ENCODE measurements at regions not wholly inside any gene's neighbourhood (a gene's known extent, or its start where the extent isn't known, plus 50 kb on each side); places are given as distances from the start of the nearest gene placed in this dataset.

DNA sequence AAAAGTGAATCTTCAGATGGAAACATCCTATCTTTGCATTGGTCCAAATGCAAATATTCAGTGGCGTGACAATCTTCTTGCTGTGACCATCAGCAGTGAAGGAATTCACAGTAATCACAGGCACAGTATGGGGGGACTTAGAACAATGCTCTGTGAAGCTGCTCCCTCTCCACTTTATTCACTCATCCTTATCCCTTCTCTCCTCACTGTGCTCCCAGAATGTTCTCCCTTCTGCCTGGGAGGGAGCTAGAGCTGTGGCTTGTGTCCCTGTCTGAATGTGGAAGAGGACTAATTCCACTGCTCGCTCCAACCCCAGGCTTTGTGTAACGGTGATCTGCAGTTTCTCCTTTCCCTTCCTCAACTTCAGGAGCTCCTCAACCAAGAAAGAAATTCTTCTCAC lies 243.7 kb downstream of the ALDH8A1 start:
- no peak for ATAC-seq
- no peak for TF ChIP-seq PPARA (CRISPR knock-in tag; IDR thresholded peaks at IDR 0.05; ENCODE audit: borderline replicate concordance)
- no peak for TF ChIP-seq ZNF70 (CRISPR knock-in tag; IDR thresholded peaks at IDR 0.05)
- TF ChIP-seq ZNF8 (CRISPR knock-in tag; IDR thresholded peaks at IDR 0.05), result no peak
- no peak for TF ChIP-seq ZNF565 (CRISPR knock-in tag; conservative IDR thresholded peaks at IDR 0.05; ENCODE audit: low read depth)
- no peak for TF ChIP-seq OSR1 (CRISPR knock-in tag; IDR thresholded peaks at IDR 0.05)

- ATAC-seq, result no peak
- TF ChIP-seq OSR1 (CRISPR knock-in tag; IDR thresholded peaks at IDR 0.05), result no peak
- TF ChIP-seq RARB (CRISPR knock-in tag; IDR thresholded peaks at IDR 0.05), result no peak
- no peak for TF ChIP-seq TOX (CRISPR knock-in tag; IDR thresholded peaks at IDR 0.05; ENCODE audit: borderline replicate concordance)
- no peak for TF ChIP-seq CSDC2 (CRISPR knock-in tag; IDR thresholded peaks at IDR 0.05)
- TF ChIP-seq ARNTL (CRISPR knock-in tag; IDR thresholded peaks at IDR 0.05; ENCODE audit: borderline replicate concordance, low read depth), result no peak
- TF ChIP-seq, protein P1, sequence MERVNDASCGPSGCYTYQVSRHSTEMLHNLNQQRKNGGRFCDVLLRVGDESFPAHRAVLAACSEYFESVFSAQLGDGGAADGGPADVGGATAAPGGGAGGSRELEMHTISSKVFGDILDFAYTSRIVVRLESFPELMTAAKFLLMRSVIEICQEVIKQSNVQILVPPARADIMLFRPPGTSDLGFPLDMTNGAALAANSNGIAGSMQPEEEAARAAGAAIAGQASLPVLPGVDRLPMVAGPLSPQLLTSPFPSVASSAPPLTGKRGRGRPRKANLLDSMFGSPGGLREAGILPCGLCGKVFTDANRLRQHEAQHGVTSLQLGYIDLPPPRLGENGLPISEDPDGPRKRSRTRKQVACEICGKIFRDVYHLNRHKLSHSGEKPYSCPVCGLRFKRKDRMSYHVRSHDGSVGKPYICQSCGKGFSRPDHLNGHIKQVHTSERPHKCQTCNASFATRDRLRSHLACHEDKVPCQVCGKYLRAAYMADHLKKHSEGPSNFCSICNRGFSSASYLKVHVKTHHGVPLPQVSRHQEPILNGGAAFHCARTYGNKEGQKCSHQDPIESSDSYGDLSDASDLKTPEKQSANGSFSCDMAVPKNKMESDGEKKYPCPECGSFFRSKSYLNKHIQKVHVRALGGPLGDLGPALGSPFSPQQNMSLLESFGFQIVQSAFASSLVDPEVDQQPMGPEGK (CRISPR knock-in tag; IDR thresholded peaks at IDR 0.05; ENCODE audit: borderline replicate concordance), result no peak
- no peak for TF ChIP-seq ESRRG (CRISPR knock-in tag; IDR thresholded peaks at IDR 0.05)
- no peak for TF ChIP-seq TSHZ2 (CRISPR knock-in tag; IDR thresholded peaks at IDR 0.05)
- no peak for TF ChIP-seq ZNF8 (CRISPR knock-in tag; IDR thresholded peaks at IDR 0.05)
- TF ChIP-seq ZC3H10 (CRISPR knock-in tag; IDR thresholded peaks at IDR 0.05), result no peak
- TF ChIP-seq ZFP30 (CRISPR knock-in tag; IDR thresholded peaks at IDR 0.05), result no peak
- TF ChIP-seq ZNF565 (CRISPR knock-in tag; conservative IDR thresholded peaks at IDR 0.05; ENCODE audit: low read depth), result no peak
- TF ChIP-seq ZNF70 (CRISPR knock-in tag; IDR thresholded peaks at IDR 0.05), result no peak
Observed at GRCh38 chr6:134703206-134703605, 246.7 kb downstream of the ALDH8A1 start.

- no peak for ATAC-seq
Observed at GRCh38 chr6:134702279-134702678, 247.6 kb downstream of the ALDH8A1 start.

GRCh38 chr6:134701301-134701700 lies 248.6 kb downstream of the ALDH8A1 start:
- no peak for ATAC-seq
- no peak for TF ChIP-seq ISL1 (CRISPR knock-in tag; IDR thresholded peaks at IDR 0.05)

More at GRCh38 chr6:134702279-134702678, 247.6 kb downstream of the ALDH8A1 start:
- TF ChIP-seq BACH2 (CRISPR knock-in tag; IDR thresholded peaks at IDR 0.05; ENCODE audit: borderline replicate concordance), result no peak
- no peak for TF ChIP-seq POU6F1 (CRISPR knock-in tag; IDR thresholded peaks at IDR 0.05; ENCODE audit: borderline replicate concordance, low read depth)
- TF ChIP-seq ZFP30 (CRISPR knock-in tag; IDR thresholded peaks at IDR 0.05), result no peak
- TF ChIP-seq ZNF8 (CRISPR knock-in tag; IDR thresholded peaks at IDR 0.05), result no peak
- no peak for TF ChIP-seq ZFP3 (CRISPR knock-in tag; IDR thresholded peaks at IDR 0.05)
- no peak for TF ChIP-seq SNAI2 (CRISPR knock-in tag; IDR thresholded peaks at IDR 0.05)

DNA sequence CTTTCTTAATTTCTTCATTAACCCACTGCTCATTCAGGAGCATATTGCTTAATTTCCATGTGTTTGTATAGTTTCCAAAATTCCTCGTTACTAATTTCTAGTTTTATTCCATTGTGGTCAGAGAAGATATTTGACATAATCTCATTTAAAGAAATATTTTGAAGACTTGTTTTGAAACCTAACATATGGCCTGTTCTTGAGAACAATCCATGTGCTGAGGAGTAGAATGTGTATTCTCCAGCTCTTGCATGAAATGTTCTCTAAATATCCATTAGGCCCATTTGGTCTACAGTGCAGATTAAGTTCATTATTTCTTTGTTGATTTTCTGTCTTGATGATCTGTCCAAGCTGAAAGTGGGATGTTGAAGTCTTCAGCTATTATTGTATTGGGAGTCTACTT lies 251.7 kb downstream of the ALDH8A1 start:
- ATAC-seq, result no peak
- no peak for TF ChIP-seq ISL1 (CRISPR knock-in tag; IDR thresholded peaks at IDR 0.05)
- TF ChIP-seq PPARA (CRISPR knock-in tag; IDR thresholded peaks at IDR 0.05; ENCODE audit: borderline replicate concordance), result no peak
- no peak for TF ChIP-seq TCF4 (CRISPR knock-in tag; IDR thresholded peaks at IDR 0.05; ENCODE audit: borderline replicate concordance)
- TF ChIP-seq BACH2 (CRISPR knock-in tag; IDR thresholded peaks at IDR 0.05; ENCODE audit: borderline replicate concordance), result no peak
- no peak for TF ChIP-seq CSRNP3 (CRISPR knock-in tag; IDR thresholded peaks at IDR 0.05)
- TF ChIP-seq TSHZ2 (CRISPR knock-in tag; IDR thresholded peaks at IDR 0.05), result no peak
- no peak for TF ChIP-seq RARB (CRISPR knock-in tag; IDR thresholded peaks at IDR 0.05)
- no peak for TF ChIP-seq ZC3H10 (CRISPR knock-in tag; IDR thresholded peaks at IDR 0.05)
- TF ChIP-seq CREB5 (CRISPR knock-in tag; IDR thresholded peaks at IDR 0.05; ENCODE audit: low read depth), result no peak
- TF ChIP-seq ZFP30 (CRISPR knock-in tag; IDR thresholded peaks at IDR 0.05), result no peak

Data from SK-N-SH treated with all-trans-retinoic acid at 6 μM for 48 hours (cell line).